ENCODE measurements at regions not wholly inside any gene's neighbourhood (a gene's known extent, or its start where the extent isn't known, plus 50 kb on each side); places are given as distances from the start of the nearest gene placed in this dataset.

GRCh38 chr13:40494513-40494912 is 171.9 kb downstream of the FOXO1 start:
- TF ChIP-seq, protein P1, sequence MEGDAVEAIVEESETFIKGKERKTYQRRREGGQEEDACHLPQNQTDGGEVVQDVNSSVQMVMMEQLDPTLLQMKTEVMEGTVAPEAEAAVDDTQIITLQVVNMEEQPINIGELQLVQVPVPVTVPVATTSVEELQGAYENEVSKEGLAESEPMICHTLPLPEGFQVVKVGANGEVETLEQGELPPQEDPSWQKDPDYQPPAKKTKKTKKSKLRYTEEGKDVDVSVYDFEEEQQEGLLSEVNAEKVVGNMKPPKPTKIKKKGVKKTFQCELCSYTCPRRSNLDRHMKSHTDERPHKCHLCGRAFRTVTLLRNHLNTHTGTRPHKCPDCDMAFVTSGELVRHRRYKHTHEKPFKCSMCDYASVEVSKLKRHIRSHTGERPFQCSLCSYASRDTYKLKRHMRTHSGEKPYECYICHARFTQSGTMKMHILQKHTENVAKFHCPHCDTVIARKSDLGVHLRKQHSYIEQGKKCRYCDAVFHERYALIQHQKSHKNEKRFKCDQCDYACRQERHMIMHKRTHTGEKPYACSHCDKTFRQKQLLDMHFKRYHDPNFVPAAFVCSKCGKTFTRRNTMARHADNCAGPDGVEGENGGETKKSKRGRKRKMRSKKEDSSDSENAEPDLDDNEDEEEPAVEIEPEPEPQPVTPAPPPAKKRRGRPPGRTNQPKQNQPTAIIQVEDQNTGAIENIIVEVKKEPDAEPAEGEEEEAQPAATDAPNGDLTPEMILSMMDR (optimal IDR thresholded peaks at IDR 0.05 in 1 of 3, IDR thresholded peaks at IDR 0.05 in 1 of 3, conservative IDR thresholded peaks at IDR 0.05 in 1 of 3; ENCODE audit: extremely low read depth in 1 of 3, insufficient read depth in 2 of 3, low read length in 3 of 3): no peak
- TF ChIP-seq EZH2 (IDR thresholded peaks at IDR 0.05; ENCODE audit: low read length): no peak

Data from keratinocyte (primary cell).